ENCODE measurements at regions not wholly inside any gene's neighbourhood (a gene's known extent, or its start where the extent isn't known, plus 50 kb on each side); places are given as distances from the start of the nearest gene placed in this dataset.

GRCh38 chr14:61894452-61895077 lies 132.3 kb downstream of the SNAPC1 start:
- peak; percentile 63 for DNase-seq

- DNase-seq, result no peak
These were observed 135.1 kb downstream of the SNAPC1 start for GRCh38 chr14:61897300-61897699.

- DNase-seq, result no peak
These were observed 136.3 kb downstream of the SNAPC1 start for GRCh38 chr14:61898568-61898967.

- no peak for DNase-seq
These were observed 137.3 kb downstream of the SNAPC1 start for GRCh38 chr14:61899497-61899896.

- DNase-seq, result no peak
These were observed 142.7 kb downstream of the SNAPC1 start for GRCh38 chr14:61904946-61905345.

GRCh38 chr14:61911574-61911973 lies 149.4 kb downstream of the SNAPC1 start:
- DNase-seq, result no peak

GRCh38 chr14:61918998-61919397 lies 156.8 kb downstream of the SNAPC1 start:
- DNase-seq, result no peak

GRCh38 chr14:61923348-61923747 lies 161.1 kb downstream of the SNAPC1 start:
- no peak for DNase-seq

- peak; percentile 9 for DNase-seq
These were observed 162.8 kb downstream of the SNAPC1 start for GRCh38 chr14:61925043-61925442.

GRCh38 chr14:61925732-61926435 lies 163.7 kb downstream of the SNAPC1 start:
- no peak for DNase-seq

GRCh38 chr14:61927060-61927459 lies 164.8 kb downstream of the SNAPC1 start:
- no peak for DNase-seq

- DNase-seq, result no peak
These were observed 165.3 kb downstream of the SNAPC1 start for GRCh38 chr14:61927520-61927919.

GRCh38 chr14:61928300-61928699 lies 166.1 kb downstream of the SNAPC1 start:
- DNase-seq, result no peak

GRCh38 chr14:61928701-61929100 lies 166.5 kb downstream of the SNAPC1 start:
- no peak for DNase-seq

GRCh38 chr14:61929651-61930050 lies 167.4 kb downstream of the SNAPC1 start:
- DNase-seq, result no peak

- no peak for DNase-seq
These were observed 168.1 kb downstream of the SNAPC1 start for GRCh38 chr14:61930101-61930857.

- no peak for DNase-seq
These were observed 170.8 kb downstream of the SNAPC1 start for GRCh38 chr14:61932974-61933373.

GRCh38 chr14:61934385-61934784 lies 172.2 kb downstream of the SNAPC1 start:
- DNase-seq, result no peak

GRCh38 chr14:61939776-61940175 lies 177.6 kb downstream of the SNAPC1 start:
- DNase-seq, result no peak

- no peak for DNase-seq
These were observed 178.6 kb downstream of the SNAPC1 start for GRCh38 chr14:61940666-61941420.

GRCh38 chr14:61941421-61942150 lies 179.4 kb downstream of the SNAPC1 start:
- DNase-seq, result no peak

GRCh38 chr14:61948376-61948775 lies 186.2 kb downstream of the SNAPC1 start:
- DNase-seq, result no peak

GRCh38 chr14:61950340-61950739 lies 188.1 kb downstream of the SNAPC1 start:
- no peak for DNase-seq
